ENCODE measurements at regions not wholly inside any gene's neighbourhood (a gene's known extent, or its start where the extent isn't known, plus 50 kb on each side); places are given as distances from the start of the nearest gene placed in this dataset.

DNA sequence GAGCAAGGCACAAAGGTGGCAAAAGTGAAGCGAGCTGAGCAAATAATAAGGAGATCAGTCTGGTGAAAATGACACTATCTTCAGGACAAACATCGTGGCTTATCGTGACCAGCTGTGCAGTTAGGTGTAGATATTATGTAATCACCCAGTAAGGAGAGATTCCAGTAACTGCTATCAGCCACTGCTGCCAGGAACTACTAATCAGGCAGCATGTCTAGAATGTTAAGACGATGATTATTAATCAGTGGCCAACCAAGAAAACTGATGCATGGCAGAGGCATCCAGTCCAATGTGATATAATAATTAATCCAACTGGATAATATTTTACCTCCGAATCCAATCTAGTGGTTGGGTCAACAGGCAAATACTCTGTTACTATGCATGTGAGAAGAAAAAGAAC is 252.7 kb upstream of the ZPLD1 start:
- POLR2A ChIA-PET: no interaction called here
- Histone ChIP-seq H3K4me2 (ENCODE audit: control insufficient read depth, insufficient read depth) (no peak overlapping the region), H3K27me3 (replicated peaks in 1 of 2; ENCODE audit: control insufficient read depth in 2 of 2, insufficient read depth in 2 of 2, low read length in 1 of 2) (no peaks in the 10 kb centered on the region), H3K4me1 (ENCODE audit: control insufficient read depth, insufficient read depth, low read length) (peaks cover 14% of the 10 kb centered on the region), H2AFZ (ENCODE audit: control insufficient read depth, low read depth, low read length) (no peak overlapping the region), H3K36me3 (ENCODE audit: control insufficient read depth in 2 of 2, insufficient read depth in 2 of 2, low read length in 1 of 2) (no peaks in the 10 kb centered on the region), H3K79me2 (ENCODE audit: control insufficient read depth, insufficient read depth, low read length) (no peaks in the 10 kb centered on the region), H4K20me1 (ENCODE audit: control insufficient read depth, insufficient read depth) (no peaks in the 10 kb centered on the region), H3K27ac (ENCODE audit: control insufficient read depth, insufficient read depth) (no peak overlapping the region), H3K9ac (ENCODE audit: control insufficient read depth, insufficient read depth, low read length) (no peak overlapping the region), H3K9me3 (replicated peaks; ENCODE audit: control insufficient read depth, insufficient read depth, low read length) (no peaks in the 10 kb centered on the region; the same call in 2 of the 3 replicates), H3K4me3 (no peak overlapping the region)
- DNase-seq (ENCODE audit: low read depth, low spot score) (no peak), FAIRE-seq (no peak), ATAC-seq (no peak)
- WGBS (ENCODE audit: insufficient coverage, insufficient replicate concordance, low lambda C conversion rate, missing lambda C conversion rate): 47% methylated on average over 5 of the region's 5 CpGs
- in situ Hi-C loops (cut with MboI): no loop called here
- intact Hi-C loops (cut with micrococcal nuclease; ENCODE audit: unreplicated experiment): no loop called here
- CTCF ChIA-PET: interaction anchor here (0.7 to 3.0 kb wide), 2 partner anchors 43 to 47 kb away, joined by 3 to 8 read pairs; no protein-coding TSS in a partner anchor
- TF ChIP-seq MEF2B (IDR thresholded peaks at IDR 0.05; ENCODE audit: partially characterized antibody, poor library complexity, severe bottlenecking): no peak
- no peak for TF ChIP-seq ZNF274 (IDR thresholded peaks at IDR 0.05; ENCODE audit: insufficient read depth, insufficient read length)
- TF ChIP-seq CBFB (IDR thresholded peaks at IDR 0.05; ENCODE audit: low read depth): no peak
- no peak for TF ChIP-seq FOXK2 (IDR thresholded peaks at IDR 0.05)
- TF ChIP-seq TARDBP (IDR thresholded peaks at IDR 0.05; ENCODE audit: borderline replicate concordance): no peak
- TF ChIP-seq, protein P1, sequence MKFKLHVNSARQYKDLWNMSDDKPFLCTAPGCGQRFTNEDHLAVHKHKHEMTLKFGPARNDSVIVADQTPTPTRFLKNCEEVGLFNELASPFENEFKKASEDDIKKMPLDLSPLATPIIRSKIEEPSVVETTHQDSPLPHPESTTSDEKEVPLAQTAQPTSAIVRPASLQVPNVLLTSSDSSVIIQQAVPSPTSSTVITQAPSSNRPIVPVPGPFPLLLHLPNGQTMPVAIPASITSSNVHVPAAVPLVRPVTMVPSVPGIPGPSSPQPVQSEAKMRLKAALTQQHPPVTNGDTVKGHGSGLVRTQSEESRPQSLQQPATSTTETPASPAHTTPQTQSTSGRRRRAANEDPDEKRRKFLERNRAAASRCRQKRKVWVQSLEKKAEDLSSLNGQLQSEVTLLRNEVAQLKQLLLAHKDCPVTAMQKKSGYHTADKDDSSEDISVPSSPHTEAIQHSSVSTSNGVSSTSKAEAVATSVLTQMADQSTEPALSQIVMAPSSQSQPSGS (IDR thresholded peaks at IDR 0.05; ENCODE audit: low read length): no peak
- no peak for TF ChIP-seq ASH2L (IDR thresholded peaks at IDR 0.05; ENCODE audit: borderline replicate concordance, low read depth)
- no peak for TF ChIP-seq MEF2A (IDR thresholded peaks at IDR 0.05; ENCODE audit: insufficient read depth, low read depth, low read length)
- no peak for TF ChIP-seq KAT2A (conservative IDR thresholded peaks at IDR 0.05; ENCODE audit: control insufficient read depth, low read depth, low read length)
- TF ChIP-seq BHLHE40 (IDR thresholded peaks at IDR 0.05; ENCODE audit: borderline replicate concordance in 1 of 2, low read depth in 2 of 2, low read length in 1 of 2): no peak
- no peak for TF ChIP-seq ESRRA (IDR thresholded peaks at IDR 0.05; ENCODE audit: low read length)
- TF ChIP-seq, protein P2, sequence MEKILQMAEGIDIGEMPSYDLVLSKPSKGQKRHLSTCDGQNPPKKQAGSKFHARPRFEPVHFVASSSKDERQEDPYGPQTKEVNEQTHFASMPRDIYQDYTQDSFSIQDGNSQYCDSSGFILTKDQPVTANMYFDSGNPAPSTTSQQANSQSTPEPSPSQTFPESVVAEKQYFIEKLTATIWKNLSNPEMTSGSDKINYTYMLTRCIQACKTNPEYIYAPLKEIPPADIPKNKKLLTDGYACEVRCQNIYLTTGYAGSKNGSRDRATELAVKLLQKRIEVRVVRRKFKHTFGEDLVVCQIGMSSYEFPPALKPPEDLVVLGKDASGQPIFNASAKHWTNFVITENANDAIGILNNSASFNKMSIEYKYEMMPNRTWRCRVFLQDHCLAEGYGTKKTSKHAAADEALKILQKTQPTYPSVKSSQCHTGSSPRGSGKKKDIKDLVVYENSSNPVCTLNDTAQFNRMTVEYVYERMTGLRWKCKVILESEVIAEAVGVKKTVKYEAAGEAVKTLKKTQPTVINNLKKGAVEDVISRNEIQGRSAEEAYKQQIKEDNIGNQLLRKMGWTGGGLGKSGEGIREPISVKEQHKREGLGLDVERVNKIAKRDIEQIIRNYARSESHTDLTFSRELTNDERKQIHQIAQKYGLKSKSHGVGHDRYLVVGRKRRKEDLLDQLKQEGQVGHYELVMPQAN (conservative IDR thresholded peaks at IDR 0.05): no peak
- no peak for TF ChIP-seq POLR2AphosphoS2 (IDR thresholded peaks at IDR 0.05; ENCODE audit: low read depth, low read length)
- no peak for TF ChIP-seq CREM (IDR thresholded peaks at IDR 0.05; ENCODE audit: low read depth)
- TF ChIP-seq, protein P3, sequence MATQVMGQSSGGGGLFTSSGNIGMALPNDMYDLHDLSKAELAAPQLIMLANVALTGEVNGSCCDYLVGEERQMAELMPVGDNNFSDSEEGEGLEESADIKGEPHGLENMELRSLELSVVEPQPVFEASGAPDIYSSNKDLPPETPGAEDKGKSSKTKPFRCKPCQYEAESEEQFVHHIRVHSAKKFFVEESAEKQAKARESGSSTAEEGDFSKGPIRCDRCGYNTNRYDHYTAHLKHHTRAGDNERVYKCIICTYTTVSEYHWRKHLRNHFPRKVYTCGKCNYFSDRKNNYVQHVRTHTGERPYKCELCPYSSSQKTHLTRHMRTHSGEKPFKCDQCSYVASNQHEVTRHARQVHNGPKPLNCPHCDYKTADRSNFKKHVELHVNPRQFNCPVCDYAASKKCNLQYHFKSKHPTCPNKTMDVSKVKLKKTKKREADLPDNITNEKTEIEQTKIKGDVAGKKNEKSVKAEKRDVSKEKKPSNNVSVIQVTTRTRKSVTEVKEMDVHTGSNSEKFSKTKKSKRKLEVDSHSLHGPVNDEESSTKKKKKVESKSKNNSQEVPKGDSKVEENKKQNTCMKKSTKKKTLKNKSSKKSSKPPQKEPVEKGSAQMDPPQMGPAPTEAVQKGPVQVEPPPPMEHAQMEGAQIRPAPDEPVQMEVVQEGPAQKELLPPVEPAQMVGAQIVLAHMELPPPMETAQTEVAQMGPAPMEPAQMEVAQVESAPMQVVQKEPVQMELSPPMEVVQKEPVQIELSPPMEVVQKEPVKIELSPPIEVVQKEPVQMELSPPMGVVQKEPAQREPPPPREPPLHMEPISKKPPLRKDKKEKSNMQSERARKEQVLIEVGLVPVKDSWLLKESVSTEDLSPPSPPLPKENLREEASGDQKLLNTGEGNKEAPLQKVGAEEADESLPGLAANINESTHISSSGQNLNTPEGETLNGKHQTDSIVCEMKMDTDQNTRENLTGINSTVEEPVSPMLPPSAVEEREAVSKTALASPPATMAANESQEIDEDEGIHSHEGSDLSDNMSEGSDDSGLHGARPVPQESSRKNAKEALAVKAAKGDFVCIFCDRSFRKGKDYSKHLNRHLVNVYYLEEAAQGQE (IDR thresholded peaks at IDR 0.05; ENCODE audit: low read depth, low read length): no peak
- TF ChIP-seq NFYA (IDR thresholded peaks at IDR 0.05; ENCODE audit: borderline replicate concordance, low read depth, low read length): no peak
- SMC1A ChIA-PET (ENCODE audit: uncharacterized antibody, unreplicated experiment): interaction anchor here (1.1 to 1.3 kb wide), 3 partner anchors 9 to 390 kb away, joined by 3 to 4 read pairs (median 3); no protein-coding TSS in a partner anchor
- RAD21 ChIA-PET (ENCODE audit: unreplicated experiment): no interaction called here
- BruUV-seq (replicated peaks): no TSS peak
